ENCODE measurements at regions not wholly inside any gene's neighbourhood (a gene's known extent, or its start where the extent isn't known, plus 50 kb on each side); places are given as distances from the start of the nearest gene placed in this dataset.

- H3K27ac ChIP-seq (ENCODE audit: low read length), result no peak overlapping the region
- TF ChIP-seq CTCF (IDR thresholded peaks at IDR 0.05; ENCODE audit: low read depth, low read length), result no peak
- TF ChIP-seq EZH2phosphoT487 (IDR thresholded peaks at IDR 0.05; ENCODE audit: low read depth), result no peak
- no peak overlapping the region for H3K4me3 ChIP-seq (ENCODE audit: low read length)
- no peaks in the 10 kb centered on the region for H3K4me1 ChIP-seq (ENCODE audit: low read length)
- no peaks in the 10 kb centered on the region for H4K20me1 ChIP-seq (ENCODE audit: insufficient read depth, low read length)
- no peak overlapping the region for H2AFZ ChIP-seq (ENCODE audit: low read depth, low read length)
- no peak overlapping the region for H3K4me2 ChIP-seq (ENCODE audit: low read length)
- H3K9ac ChIP-seq (ENCODE audit: low read length), result no peak overlapping the region
- H3K27me3 ChIP-seq (ENCODE audit: low read depth, low read length), result no peaks in the 10 kb centered on the region
- no peaks in the 10 kb centered on the region for H3K36me3 ChIP-seq (replicated peaks; ENCODE audit: low read depth, low read length)
- no peaks in the 10 kb centered on the region for H3K9me3 ChIP-seq (ENCODE audit: insufficient read depth, low read length)
- no peaks in the 10 kb centered on the region for H3K79me2 ChIP-seq (ENCODE audit: low read length)
These were observed 324.9 kb upstream of the NFIA start for GRCh38 chr1:60757485-60757884.

DNA sequence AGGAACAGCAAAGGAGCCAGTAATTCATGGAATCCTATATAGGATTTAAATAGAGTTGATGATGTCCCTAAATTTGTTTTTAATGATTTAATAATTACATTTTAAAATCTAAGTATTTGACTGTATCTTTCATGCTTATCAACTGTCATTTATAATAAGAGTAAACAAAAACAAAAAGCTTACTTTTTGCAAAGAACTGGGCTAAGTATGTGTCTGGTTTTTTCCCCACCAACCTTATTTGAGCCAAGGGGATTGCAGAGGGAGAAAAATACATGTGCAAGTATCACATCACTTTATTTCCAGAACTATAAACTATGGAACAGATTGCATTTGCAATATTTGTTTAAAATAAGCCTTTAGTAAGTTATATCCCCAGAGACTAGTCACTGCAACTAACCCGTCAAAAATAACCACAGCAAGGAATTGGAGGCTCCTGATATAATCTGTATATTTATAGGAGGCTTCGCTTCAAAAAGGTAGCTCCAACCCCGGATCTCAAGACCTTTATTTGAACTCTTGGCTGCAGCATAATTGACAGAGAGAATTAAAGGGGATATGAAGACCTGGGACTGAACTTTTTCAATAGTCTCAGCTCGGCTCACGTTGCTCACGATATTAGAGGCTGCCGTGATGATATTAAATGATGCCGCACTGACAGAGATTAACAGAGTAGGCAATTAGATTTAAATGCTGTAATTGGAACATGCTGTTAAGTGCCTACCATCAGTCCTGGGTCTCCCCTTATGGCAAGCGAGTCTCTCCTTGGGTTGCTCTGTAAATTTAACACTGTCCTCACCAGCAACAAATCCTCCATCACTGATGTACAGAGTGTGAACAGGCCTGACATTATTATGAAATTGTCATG is 329.1 kb upstream of the NFIA start:
- H3K36me3 ChIP-seq (replicated peaks; ENCODE audit: low read depth, low read length), result no peaks in the 10 kb centered on the region
- H3K79me2 ChIP-seq (ENCODE audit: low read length), result no peaks in the 10 kb centered on the region
- H3K9me3 ChIP-seq (ENCODE audit: insufficient read depth, low read length), result no peaks in the 10 kb centered on the region
- no peaks in the 10 kb centered on the region for H3K4me1 ChIP-seq (ENCODE audit: low read length)
- H3K9ac ChIP-seq (ENCODE audit: low read length), result no peak overlapping the region
- H3K4me2 ChIP-seq (ENCODE audit: low read length), result no peak overlapping the region
- TF ChIP-seq CTCF (IDR thresholded peaks at IDR 0.05; ENCODE audit: low read depth, low read length), result no peak
- TF ChIP-seq EZH2phosphoT487 (IDR thresholded peaks at IDR 0.05; ENCODE audit: low read depth), result no peak
- no peak overlapping the region for H2AFZ ChIP-seq (ENCODE audit: low read depth, low read length)
- H4K20me1 ChIP-seq (ENCODE audit: insufficient read depth, low read length), result no peaks in the 10 kb centered on the region
- H3K27ac ChIP-seq (ENCODE audit: low read length), result no peak overlapping the region
- H3K27me3 ChIP-seq (ENCODE audit: low read depth, low read length), result no peaks in the 10 kb centered on the region
- no peak overlapping the region for H3K4me3 ChIP-seq (ENCODE audit: low read length)

GRCh38 chr1:60751306-60751705 is 331.1 kb upstream of the NFIA start:
- Histone ChIP-seq H3K9me3 (ENCODE audit: insufficient read depth, low read length) (no peaks in the 10 kb centered on the region), H3K4me3 (ENCODE audit: low read length) (no peak overlapping the region), H3K27ac (ENCODE audit: low read length) (no peak overlapping the region), H3K27me3 (ENCODE audit: low read depth, low read length) (no peaks in the 10 kb centered on the region), H3K4me1 (ENCODE audit: low read length) (no peaks in the 10 kb centered on the region), H3K79me2 (ENCODE audit: low read length) (no peaks in the 10 kb centered on the region), H2AFZ (ENCODE audit: low read depth, low read length) (no peak overlapping the region), H3K4me2 (ENCODE audit: low read length) (no peak overlapping the region), H3K9ac (ENCODE audit: low read length) (no peak overlapping the region), H3K36me3 (replicated peaks; ENCODE audit: low read depth, low read length) (no peaks in the 10 kb centered on the region), H4K20me1 (ENCODE audit: insufficient read depth, low read length) (no peaks in the 10 kb centered on the region)
- TF ChIP-seq EZH2phosphoT487 (IDR thresholded peaks at IDR 0.05; ENCODE audit: low read depth), result no peak
- TF ChIP-seq CTCF (IDR thresholded peaks at IDR 0.05; ENCODE audit: low read depth, low read length), result no peak

- H2AFZ ChIP-seq (ENCODE audit: low read depth, low read length), result no peak overlapping the region
- no peaks in the 10 kb centered on the region for H3K9me3 ChIP-seq (ENCODE audit: insufficient read depth, low read length)
- H3K27ac ChIP-seq (ENCODE audit: low read length), result no peak overlapping the region
- no peak overlapping the region for H3K4me2 ChIP-seq (ENCODE audit: low read length)
- no peak overlapping the region for H3K4me3 ChIP-seq (ENCODE audit: low read length)
- H3K4me1 ChIP-seq (ENCODE audit: low read length), result no peaks in the 10 kb centered on the region
- H4K20me1 ChIP-seq (ENCODE audit: insufficient read depth, low read length), result no peaks in the 10 kb centered on the region
- H3K79me2 ChIP-seq (ENCODE audit: low read length), result no peaks in the 10 kb centered on the region
- H3K27me3 ChIP-seq (ENCODE audit: low read depth, low read length), result no peaks in the 10 kb centered on the region
- H3K9ac ChIP-seq (ENCODE audit: low read length), result no peak overlapping the region
- TF ChIP-seq CTCF (IDR thresholded peaks at IDR 0.05; ENCODE audit: low read depth, low read length), result no peak
- no peak for TF ChIP-seq EZH2phosphoT487 (IDR thresholded peaks at IDR 0.05; ENCODE audit: low read depth)
- H3K36me3 ChIP-seq (replicated peaks; ENCODE audit: low read depth, low read length), result no peaks in the 10 kb centered on the region
These were observed 335.0 kb upstream of the NFIA start for GRCh38 chr1:60747353-60747752.

Measured in OCI-LY3 (cell line).